ENCODE measurements at regions not wholly inside any gene's neighbourhood (a gene's known extent, or its start where the extent isn't known, plus 50 kb on each side); places are given as distances from the start of the nearest gene placed in this dataset.

DNA sequence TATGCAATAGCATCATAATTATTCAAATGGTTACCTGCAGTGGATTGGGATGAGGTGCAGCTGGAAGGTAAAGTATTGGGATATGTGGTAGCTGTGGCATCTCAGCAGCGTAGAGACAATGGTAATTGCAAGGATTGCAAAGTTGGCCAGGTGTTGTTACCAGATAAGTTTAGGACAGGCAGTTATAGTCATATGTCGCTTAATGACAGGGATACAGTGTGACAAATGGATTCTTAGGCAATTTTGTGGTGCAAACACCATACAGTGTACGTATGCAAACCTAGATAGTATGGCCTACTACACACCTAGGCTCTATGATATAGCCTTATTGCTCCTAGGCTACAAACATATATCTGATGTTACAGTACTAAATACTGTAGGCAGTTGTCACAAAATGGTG lies 163.5 kb upstream of the LYZL2 start:
- no peak for FAIRE-seq
- no peak for DNase-seq (ENCODE audit: extremely low spot score, insufficient read length, low read depth)

DNA sequence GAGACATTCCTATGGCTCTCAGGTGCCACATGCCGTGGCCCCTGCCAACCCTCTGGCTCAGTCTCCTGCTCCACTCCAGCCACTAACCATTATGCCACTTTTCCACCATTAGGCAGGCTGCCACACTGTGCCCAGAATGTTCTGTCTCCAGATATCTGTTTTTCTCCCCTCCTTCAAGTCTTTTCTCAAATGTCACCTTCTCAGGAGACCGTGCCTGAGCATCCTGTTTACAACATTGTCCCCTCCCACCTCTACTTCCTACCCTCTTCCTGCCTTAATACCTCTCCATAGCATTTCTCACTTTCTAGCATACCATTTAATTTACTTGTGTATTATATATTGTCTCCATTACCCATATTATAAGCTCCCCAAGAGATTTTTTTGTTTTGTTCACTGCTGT lies 162.5 kb upstream of the LYZL2 start:
- DNase-seq (ENCODE audit: extremely low spot score, insufficient read length, low read depth) (no peak), FAIRE-seq (peak; percentile 21)

DNA sequence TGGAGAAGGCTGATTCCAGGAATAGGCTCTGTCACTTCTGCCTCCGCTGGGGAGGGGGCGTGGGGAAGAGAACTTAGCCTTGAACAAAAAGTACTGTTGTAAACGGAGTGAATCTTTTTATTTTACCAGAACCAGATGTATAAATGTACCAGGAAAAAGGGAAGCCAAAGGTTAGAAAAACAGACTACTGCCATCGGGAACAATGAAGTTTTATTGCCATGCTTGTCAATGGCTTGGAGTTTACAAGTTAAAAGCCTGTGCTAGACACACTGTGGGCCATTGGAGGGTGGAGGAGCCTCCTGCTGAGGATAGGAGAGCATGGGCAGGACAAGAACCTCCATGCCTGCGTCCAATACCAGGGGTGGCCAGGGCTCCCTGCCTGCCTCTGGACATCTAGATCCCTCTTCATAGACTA lies 161.7 kb upstream of the LYZL2 start:
- no peak for FAIRE-seq
- DNase-seq (ENCODE audit: extremely low spot score, insufficient read length, low read depth), result no peak

DNA sequence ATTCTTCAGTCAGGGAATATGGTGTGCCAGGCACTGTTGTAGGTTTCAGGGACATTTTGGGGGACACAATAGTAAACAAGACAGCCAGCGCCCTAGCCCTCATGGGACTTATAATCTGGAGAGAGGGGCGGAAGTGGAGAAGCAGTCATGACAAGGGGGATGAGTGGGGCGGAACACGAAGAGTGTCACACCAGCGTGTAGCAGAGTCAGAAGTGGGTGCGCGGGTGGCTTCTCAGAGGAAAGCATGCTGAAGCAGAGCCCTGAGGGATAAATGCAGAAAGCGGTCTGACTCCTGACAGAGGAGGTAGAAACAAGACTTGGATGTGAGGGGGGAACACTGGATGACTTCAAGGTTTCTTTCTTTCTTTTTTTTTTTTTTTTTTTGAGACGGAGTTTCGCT lies 160.3 kb upstream of the LYZL2 start:
- DNase-seq (ENCODE audit: extremely low spot score, insufficient read length, low read depth), result no peak

DNA sequence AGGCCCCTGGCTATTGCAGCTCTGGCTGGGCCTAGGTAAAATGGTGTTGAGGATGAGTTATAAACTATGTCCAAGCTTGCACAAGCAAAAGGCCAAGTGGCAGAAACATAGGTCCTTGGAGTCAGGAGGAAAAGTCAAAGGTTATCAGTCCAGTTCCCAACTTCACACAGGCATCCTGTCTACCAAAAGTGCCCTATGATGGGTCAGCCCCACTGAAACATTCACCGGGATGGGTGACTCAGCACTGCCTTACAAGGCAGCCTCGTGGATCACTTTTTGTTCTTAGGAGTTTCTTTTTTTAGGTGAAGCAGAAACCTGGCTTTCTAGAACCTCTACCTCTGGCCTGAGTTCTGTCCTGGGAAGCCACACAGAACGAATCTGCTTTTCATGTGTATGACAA lies 158.8 kb upstream of the LYZL2 start:
- DNase-seq (ENCODE audit: extremely low spot score, insufficient read length, low read depth) (no peak), FAIRE-seq (no peak)

More for the DNA sequence above, 160.3 kb upstream of the LYZL2 start:
- no peak for FAIRE-seq

DNA sequence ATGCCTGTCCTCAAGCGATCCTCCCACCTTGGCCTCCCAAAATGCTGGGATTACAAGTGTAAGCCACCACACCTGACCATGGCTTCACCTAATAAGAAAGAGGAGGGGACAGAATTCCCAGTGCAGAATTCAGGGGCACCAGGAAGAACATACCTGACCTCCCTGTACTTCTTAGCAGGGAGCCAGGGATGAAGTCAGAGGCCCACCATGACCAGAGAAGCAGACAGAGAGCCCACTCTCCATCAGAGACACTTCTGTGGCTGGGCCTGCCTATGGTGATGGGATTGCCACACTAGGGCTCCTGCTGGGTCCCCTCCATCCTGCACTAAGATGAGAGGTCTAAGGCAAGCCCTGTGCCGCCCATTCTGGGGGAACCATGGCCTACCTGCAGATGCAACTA lies 157.4 kb upstream of the LYZL2 start:
- no peak for FAIRE-seq
- DNase-seq (ENCODE audit: extremely low spot score, insufficient read length, low read depth), result no peak

DNA sequence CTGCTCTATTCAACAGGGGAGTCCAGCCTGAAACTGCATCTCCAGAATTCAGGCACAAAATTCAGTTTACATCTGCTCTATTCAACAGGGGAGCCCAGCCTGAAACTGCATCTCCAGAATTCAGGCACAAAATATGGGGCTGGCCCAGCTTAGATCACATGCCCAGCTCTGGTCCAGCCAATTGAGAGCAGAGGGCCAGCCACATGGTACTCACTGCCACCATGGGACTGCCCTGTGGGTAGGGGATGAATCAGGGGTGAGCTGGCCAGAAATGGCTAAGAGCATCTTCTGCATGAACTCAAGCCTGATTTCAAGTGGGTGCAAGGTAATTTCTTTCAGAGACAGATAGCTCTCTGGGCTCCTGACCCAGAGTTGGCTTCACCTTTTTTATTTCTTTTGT lies 156.6 kb upstream of the LYZL2 start:
- FAIRE-seq (no peak), DNase-seq (ENCODE audit: extremely low spot score, insufficient read length, low read depth) (no peak)

DNA sequence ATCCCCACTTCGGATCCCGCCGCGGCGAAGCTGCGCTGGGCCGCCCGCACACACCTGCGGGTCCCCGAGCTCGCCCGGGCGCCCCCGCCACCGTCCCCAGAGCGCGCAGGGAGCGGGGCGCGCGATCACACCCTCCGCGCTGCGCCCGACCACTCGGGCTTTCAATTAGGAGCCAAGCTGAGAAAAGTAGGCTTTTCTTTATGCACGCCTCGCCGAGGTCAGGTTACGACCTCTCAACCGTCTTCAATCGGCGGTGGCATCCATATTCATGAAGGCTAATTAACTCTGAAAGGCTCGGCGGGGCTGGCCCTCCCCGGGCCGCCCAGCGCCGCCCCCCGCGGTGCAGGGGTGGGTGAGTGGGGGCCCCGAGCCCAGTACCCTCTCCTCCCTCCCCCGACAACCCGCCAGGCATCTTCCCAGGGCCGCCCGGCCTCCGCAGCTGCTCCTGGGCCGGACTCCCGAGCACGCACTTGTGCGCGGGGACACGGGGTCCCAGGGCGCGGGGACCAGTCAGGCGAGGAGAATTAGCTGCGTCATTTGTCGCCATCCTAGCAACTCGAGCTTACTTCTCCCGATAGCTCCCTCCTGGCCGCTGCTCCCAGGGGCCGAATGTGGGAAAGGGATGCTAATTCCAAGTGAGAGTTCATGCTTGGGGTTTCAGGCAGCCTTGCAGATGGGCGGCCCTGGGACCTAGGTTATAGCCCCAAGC lies 155.5 kb upstream of the LYZL2 start:
- FAIRE-seq, result peak; percentile 58

DNA sequence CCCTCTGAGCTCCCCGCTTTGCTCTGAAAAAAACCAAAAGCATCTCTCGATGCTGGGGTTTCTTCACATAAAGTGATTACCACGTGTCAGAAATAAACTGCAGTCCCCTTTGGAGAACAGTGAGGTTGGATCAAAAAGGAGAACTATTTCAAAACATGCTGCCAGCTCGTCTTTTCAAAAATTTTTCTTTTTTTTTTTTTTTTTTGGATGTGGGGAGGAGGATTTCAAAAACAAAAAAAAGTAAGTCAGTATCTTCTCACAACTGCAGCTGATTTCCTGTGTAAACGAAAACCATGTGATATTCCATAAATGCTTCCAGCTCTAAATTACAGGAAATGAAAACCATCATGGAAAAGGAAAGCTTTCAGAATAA lies 155.0 kb upstream of the LYZL2 start:
- FAIRE-seq (no peak), DNase-seq (ENCODE audit: extremely low spot score, insufficient read length, low read depth) (no peak)

More for the DNA sequence above, 155.5 kb upstream of the LYZL2 start:
- no peak for DNase-seq (ENCODE audit: extremely low spot score, insufficient read length, low read depth)

DNA sequence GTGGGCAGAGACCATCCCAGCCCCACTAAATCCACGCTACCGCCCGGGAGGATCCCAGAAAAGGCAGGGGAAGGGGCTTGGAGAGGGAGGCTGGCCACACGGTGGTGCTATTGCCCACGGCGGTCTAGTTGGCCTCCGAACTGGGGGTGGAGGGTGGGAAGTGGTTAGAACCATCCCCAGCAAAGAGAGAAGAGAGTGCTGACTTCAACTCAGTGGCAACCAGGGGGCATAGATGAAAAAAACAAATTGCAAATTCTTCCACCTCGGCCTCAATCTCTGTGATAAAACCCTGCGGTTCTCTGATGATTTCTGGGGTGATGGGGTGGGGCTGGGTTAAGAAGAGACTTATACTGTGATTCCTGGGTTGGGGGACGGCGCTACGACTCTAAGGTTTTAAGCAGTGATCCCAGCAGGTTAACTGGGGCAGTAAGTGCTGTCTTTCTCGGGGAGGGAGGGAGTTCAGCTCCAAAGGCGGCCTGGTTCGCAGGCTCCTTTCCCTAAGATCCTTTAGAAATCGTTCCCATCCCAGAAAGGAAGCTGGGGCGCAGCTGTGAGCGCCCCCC lies 154.5 kb upstream of the LYZL2 start:
- FAIRE-seq (peak; percentile 96), DNase-seq (ENCODE audit: extremely low spot score, insufficient read length, low read depth) (peak; percentile 65)

DNA sequence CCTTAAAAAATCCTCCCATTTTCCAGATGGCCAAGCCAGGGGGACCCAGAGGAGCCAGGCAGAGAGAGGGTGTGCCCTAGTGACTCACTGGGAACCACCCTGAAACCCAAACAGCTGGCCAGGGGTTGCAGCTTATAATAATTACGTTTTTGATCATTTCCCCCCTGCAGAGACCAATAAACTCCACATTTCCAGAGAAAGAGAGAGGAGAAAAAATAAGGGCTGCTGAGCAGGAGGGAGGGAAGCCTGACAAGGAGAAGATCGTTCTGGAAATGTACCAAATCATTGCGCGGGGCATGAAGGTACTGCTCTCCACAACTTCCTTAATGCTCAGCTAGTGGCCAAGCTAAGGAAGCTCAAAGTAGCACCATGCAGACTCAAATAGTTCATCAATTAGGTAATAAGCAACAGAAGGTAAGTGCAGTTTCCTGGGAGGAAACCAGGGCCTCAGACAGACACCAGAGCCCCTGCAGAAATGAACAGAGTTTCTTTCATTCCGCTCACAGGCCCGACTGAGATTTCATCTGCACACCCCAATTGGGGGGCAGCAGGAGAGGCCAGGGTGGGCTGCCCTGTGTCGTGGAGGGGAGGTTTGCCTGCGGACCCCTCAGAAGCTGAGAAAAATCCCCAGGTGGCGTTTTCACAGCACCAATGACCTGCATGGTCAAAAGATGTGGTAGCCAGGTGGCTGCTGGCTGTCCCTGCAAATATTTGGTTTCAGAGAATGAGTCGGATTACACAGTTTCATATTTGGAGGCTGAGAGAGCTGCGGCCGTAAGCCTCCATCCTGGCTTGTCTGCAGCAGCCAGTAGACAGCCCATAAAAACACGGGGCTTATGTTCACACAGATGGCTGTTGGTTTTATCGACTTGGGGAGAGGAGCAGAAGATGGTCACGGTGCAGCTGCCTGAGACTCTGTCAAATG lies 153.2 kb upstream of the LYZL2 start:
- FAIRE-seq, result peak; percentile 93
- peak; percentile 42 for DNase-seq (ENCODE audit: extremely low spot score, insufficient read length, low read depth)

DNA sequence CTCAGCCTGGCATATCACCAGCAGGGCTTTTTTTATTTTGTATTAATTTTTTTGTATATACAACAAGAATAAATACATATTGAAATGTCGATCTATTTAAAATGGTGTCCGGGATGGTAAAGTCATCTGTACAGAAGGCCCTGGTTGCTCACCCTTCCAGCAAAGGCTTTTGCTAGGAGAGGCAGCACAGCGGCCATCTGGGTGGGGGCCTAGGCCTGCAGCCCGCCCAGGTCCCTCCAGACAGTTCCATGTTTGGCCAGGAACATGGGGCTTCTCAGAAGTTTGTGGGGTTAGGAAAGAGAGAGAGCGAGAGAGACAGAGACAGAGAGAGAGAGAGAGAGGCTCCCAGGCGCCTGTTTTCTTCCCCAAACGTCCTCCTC lies 152.6 kb upstream of the LYZL2 start:
- FAIRE-seq (peak; percentile 29), DNase-seq (ENCODE audit: extremely low spot score, insufficient read length, low read depth) (no peak)

DNA sequence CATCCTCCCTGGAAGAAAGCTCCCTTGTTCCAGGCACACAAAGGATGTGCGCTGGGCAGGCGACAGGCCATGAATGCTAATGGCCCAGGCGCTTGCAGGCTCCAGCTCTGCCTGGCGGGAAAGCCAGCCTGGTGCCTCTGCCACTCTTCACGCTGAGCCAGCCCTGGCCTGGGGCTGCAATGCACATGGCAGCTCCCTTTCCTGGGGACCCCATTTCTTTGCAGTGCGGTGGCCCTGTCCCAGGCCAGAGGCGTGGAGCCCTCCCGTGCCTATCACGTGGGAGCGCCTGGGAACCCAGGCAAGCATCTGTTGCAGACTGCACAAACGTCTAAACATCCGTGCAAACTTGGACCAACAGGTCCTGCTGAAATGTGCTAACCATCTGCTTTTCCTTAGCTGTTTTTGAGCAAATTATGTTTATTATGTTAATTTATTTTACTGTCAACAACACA lies 152.1 kb upstream of the LYZL2 start:
- DNase-seq (ENCODE audit: extremely low spot score, insufficient read length, low read depth) (no peak), FAIRE-seq (no peak)

DNA sequence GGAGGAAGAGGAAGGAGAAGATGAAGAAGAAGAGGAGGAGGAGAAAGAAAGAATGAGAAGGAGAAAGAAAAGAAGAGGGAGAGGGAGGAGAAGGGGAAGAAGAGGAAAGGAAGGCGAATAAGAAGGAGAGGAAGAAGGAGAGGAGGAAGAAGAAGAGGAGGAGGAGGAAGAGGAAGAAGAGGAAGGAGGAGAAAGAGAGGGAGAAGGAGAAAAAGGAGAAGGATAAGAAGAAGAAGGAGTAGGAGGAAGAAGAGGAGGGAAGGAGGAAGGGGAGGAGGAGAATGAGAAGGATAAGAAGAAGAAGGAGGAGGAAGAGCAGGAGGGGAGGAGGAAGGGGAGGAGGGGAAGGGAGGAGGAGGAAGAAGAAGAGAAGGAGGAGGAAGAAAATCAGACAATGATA lies 149.2 kb upstream of the LYZL2 start:
- no peak for FAIRE-seq
- DNase-seq (ENCODE audit: extremely low spot score, insufficient read length, low read depth), result no peak

DNA sequence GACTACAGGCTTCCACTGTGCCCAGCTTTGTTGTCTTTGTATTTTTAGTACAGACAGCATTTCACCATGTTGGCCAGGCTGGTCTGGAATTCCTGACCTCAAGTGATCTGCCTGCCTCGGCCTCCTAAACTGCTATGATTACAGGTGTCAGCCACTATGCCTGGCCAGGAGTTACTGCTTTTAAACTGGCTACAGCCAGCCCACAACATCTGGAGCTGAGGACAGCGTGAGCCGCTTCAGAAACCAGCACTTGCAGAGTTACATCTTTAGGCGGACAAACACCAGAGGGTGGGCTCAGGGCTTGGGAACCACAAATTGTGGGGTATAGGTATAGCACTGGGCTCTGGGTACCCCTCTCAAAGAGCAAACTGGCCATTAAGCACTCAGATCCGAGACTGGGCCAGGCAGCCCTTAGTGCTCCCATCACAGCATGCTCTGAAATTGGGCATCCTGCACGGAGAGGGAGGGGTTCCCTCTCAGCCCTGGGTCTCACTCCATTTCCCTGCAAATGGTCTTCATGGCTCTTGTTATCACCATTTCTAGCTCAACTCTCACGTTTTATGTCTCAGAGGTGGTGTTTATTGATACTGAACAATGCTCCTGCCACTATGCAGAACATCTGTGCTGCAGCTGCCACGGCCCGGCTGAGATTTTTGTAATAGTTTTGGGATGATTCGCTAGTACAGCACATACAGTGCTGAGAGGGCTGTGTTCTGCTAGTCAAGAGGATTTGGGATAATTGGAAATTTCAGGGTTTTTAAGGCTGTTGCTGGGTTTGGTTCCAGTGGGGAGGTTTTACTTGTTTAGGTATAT lies 146.4 kb upstream of the LYZL2 start:
- DNase-seq (ENCODE audit: extremely low spot score, insufficient read length, low read depth), result no peak
- no peak for FAIRE-seq

DNA sequence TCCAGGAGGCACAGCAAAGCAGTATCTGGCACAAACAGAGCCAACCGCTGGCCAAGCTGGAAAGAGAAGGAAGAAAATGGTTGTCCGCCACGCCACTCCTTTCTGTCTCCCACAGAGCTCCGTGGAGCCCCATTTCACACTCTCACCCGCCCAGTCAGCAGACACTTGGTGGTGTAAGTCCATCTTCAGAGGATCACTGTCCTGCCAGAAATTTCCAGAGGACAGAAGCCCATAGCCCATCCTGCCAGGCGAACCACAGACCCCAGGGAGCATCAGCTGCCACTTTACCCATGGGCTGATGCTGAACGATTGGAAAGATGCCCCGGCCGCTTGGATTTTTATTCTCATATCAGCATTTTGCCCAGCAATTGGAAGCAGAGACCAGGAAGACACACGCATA lies 144.7 kb upstream of the LYZL2 start:
- FAIRE-seq, result no peak

DNA sequence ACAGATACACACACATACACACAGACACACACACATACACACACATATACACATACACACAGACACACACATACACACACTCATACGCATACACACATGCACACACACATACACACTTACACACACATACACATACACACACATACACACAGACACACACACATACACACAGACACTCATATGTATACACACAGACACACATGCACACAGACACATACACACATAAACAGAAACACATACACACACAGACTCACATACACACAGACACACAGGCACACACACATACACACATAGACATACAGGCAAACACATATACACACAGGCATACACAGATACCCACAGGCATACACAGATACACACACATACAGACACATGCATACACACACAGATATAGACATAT lies 143.9 kb upstream of the LYZL2 start:
- no peak for DNase-seq (ENCODE audit: extremely low spot score, insufficient read length, low read depth)
- peak; percentile 9 for FAIRE-seq

More for the DNA sequence above, 144.7 kb upstream of the LYZL2 start:
- DNase-seq (ENCODE audit: extremely low spot score, insufficient read length, low read depth), result no peak

DNA sequence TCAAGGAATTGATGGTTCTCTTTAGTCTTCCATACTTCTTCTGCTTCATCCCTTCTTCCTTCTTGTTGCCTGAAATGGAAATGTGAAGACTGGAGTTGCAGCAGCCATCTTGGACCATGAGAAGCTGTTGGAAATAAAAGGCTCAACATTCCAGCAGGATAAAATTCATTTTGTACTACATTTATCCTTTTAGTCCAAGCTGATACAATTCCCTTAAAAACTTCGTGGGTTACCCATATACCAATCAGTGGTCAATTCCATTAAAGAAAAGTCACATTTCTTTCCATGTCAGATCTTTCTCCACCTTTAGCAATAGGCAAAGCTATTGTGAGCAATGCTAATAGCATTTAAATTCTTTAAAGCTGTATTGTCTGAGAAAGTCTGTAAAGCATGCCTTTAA lies 141.3 kb upstream of the LYZL2 start:
- FAIRE-seq (no peak), DNase-seq (ENCODE audit: extremely low spot score, insufficient read length, low read depth) (no peak)

DNA sequence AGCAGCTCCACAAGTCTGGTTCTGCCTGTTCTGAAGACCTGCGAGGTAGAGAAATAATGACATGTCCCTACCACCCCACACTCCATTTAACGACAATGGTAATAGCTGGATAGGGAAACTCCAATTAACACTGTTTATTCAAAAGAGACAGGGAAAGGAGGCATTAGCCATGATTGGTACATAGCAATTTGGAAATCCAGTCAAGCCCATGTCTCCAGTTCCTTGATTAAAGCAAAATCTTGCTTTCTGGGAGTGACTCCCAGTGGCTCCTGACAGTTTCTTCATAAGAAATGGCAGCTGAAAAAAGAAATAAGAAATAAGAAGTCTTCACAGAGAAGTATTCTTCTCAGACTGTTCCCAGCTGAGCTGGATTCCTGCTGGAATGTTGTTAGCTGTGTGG lies 140.7 kb upstream of the LYZL2 start:
- FAIRE-seq, result no peak
- DNase-seq (ENCODE audit: extremely low spot score, insufficient read length, low read depth), result no peak

DNA sequence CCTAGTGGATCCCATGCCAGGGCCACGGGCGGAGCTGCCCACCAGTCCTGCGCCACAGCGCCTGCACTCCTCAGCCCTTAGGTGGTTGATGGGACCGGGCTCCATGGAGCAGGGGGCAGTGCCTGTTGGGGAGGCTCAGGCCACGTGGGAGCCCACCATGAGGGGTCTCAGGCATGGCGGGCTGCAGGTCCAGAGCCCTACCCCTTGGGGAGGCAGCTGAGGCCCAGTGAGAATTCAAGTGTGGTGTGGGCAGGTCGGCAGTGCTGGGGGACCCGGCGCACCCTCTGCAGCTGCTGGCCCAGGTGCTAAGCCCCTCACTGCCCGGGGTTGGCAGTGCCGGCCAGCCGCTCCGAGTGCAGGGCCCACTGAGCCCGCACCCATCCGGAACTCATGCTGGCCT lies 139.8 kb upstream of the LYZL2 start:
- no peak for FAIRE-seq
- DNase-seq (ENCODE audit: extremely low spot score, insufficient read length, low read depth), result no peak

Data from GM18507 (cell line).